ENCODE measurements at regions not wholly inside any gene's neighbourhood (a gene's known extent, or its start where the extent isn't known, plus 50 kb on each side); places are given as distances from the start of the nearest gene placed in this dataset.

- no peak for TF ChIP-seq E4F1 (IDR thresholded peaks at IDR 0.05; ENCODE audit: borderline replicate concordance, partially characterized antibody)
- TF ChIP-seq ZNF217 (IDR thresholded peaks at IDR 0.05) = no peak
- TF ChIP-seq ZNF384 (IDR thresholded peaks at IDR 0.05; ENCODE audit: borderline replicate concordance, low read depth, low read length) = no peak
- no peak for TF ChIP-seq PKNOX1 (IDR thresholded peaks at IDR 0.05)
- no peak for TF ChIP-seq SMAD1 (IDR thresholded peaks at IDR 0.05; ENCODE audit: low read depth, partially characterized antibody)
These were observed 921.7 kb upstream of the KCND2 start (continued) for GRCh38 chr7:119351320-119351719.

GRCh38 chr7:119374436-119374835, 898.5 kb upstream of the KCND2 start:
- RAD21 ChIA-PET (ENCODE audit: unreplicated experiment) = no interaction called here

More at GRCh38 chr7:119374436-119374835, 898.5 kb upstream of the KCND2 start:
- CTCF ChIA-PET = no interaction called here
- BruUV-seq (replicated peaks) = no TSS peak
- H3K79me2 ChIP-seq (ENCODE audit: control insufficient read depth, insufficient read depth, low read length) = no peaks in the 10 kb centered on the region
- no peak overlapping the region for H3K27ac ChIP-seq (ENCODE audit: control insufficient read depth, insufficient read depth)
- H3K9ac ChIP-seq (ENCODE audit: control insufficient read depth, insufficient read depth, low read length) = no peak overlapping the region
- H3K9me3 ChIP-seq (replicated peaks; ENCODE audit: control insufficient read depth, insufficient read depth, low read length) = no peaks in the 10 kb centered on the region
- TF ChIP-seq KAT2A (conservative IDR thresholded peaks at IDR 0.05; ENCODE audit: control insufficient read depth, low read depth, low read length) (no peak), EGR1 (IDR thresholded peaks at IDR 0.05; ENCODE audit: borderline replicate concordance in 1 of 2, low read depth in 2 of 2, low read length in 2 of 2) (no peak), ZSCAN29 (IDR thresholded peaks at IDR 0.05) (no peak), BCL3 (IDR thresholded peaks at IDR 0.05; ENCODE audit: borderline replicate concordance, insufficient read depth, low read depth, low read length, poor library complexity, severe bottlenecking) (no peak), YY1 (IDR thresholded peaks at IDR 0.05; ENCODE audit: low read depth, low read length) (no peak), FOXM1 (IDR thresholded peaks at IDR 0.05; ENCODE audit: low read depth, low read length) (no peak), IRF4 (IDR thresholded peaks at IDR 0.05; ENCODE audit: low read depth, low read length) (no peak), ZNF384 (IDR thresholded peaks at IDR 0.05; ENCODE audit: borderline replicate concordance, low read depth, low read length) (no peak)
- no peak for ATAC-seq
- WGBS (ENCODE audit: insufficient coverage, insufficient replicate concordance, low lambda C conversion rate, missing lambda C conversion rate) = 0% methylated on average over 2 of the region's 2 CpGs
- H3K4me2 ChIP-seq (ENCODE audit: control insufficient read depth, insufficient read depth) = no peak overlapping the region
- no peak overlapping the region for H3K4me3 ChIP-seq
- H3K4me1 ChIP-seq (ENCODE audit: control insufficient read depth, insufficient read depth, low read length) = no peaks in the 10 kb centered on the region
- in situ Hi-C loops (cut with MboI) (no loop called here), intact Hi-C loops (cut with micrococcal nuclease; ENCODE audit: unreplicated experiment) (no loop called here)
- H3K36me3 ChIP-seq (ENCODE audit: control insufficient read depth in 2 of 2, insufficient read depth in 2 of 2, low read length in 1 of 2) = no peaks in the 10 kb centered on the region
- H2AFZ ChIP-seq (ENCODE audit: control insufficient read depth, low read depth, low read length) = no peak overlapping the region
- SMC1A ChIA-PET (ENCODE audit: uncharacterized antibody, unreplicated experiment) = no interaction called here
- POLR2A ChIA-PET = interaction anchor here (0.6 kb wide), 1 partner anchor 10 kb away, joined by 4 read pairs; no protein-coding TSS in a partner anchor
- H3K27me3 ChIP-seq (replicated peaks in 1 of 2; ENCODE audit: control insufficient read depth in 2 of 2, insufficient read depth in 2 of 2, low read length in 1 of 2) = no peaks in the 10 kb centered on the region
- FAIRE-seq = no peak
- no peaks in the 10 kb centered on the region for H4K20me1 ChIP-seq (ENCODE audit: control insufficient read depth, insufficient read depth)
- no peak for DNase-seq (ENCODE audit: low read depth, low spot score)
